Transverse colon (tissue), 4 donors: ENCODE measurements at regions not wholly inside any gene's neighbourhood (a gene's known extent, or its start where the extent isn't known, plus 50 kb on each side); places are given as distances from the start of the nearest gene placed in this dataset.

Source experiments
- DNase-seq: peaks from one replicate; pipeline ENCODE4 v3.0.0-alpha.2; 2019
- H3K27ac ChIP-seq, 4 donors: fragments of 200-600 bp; sonication (generic); 2 replicates each; pipeline ENCODE4 v1.5.1; 2016 to 2018; ENCODE audit warnings: inconsistent platforms in 4 of 4
- H3K27me3 ChIP-seq: fragments of 200-600 bp; sonication (generic); 2 replicates; pipeline ENCODE4 v1.5.1; 2017; ENCODE audit warnings: inconsistent platforms
- H3K36me3 ChIP-seq, 4 donors: fragments of 200-600 bp; sonication (generic); 2 replicates each; pipeline ENCODE4 v1.5.1; 2017 to 2019; ENCODE audit warnings: inconsistent platforms in 4 of 4
- H3K4me1 ChIP-seq, 4 donors: fragments of 200-600 bp; sonication (generic); 2 replicates each; pipeline ENCODE4 v1.5.1; 2017 to 2020; ENCODE audit warnings: inconsistent platforms in 4 of 4
- H3K4me3 ChIP-seq, 4 donors: fragments of 200-600 bp; sonication (generic); 1 replicate in 1 of 4; 2 replicates in 3 of 4; pipeline versions ENCODE4 v1.5.1 to v1.6.1; 2017 to 2019; ENCODE audit warnings: inconsistent platforms in 4 of 4
- H3K9me3 ChIP-seq, 2 donors: fragments of 200-600 bp; sonication (generic); 2 replicates each; pipeline ENCODE4 v1.5.1; 2017 to 2019; ENCODE audit warnings: inconsistent platforms in 2 of 2
- CTCF ChIP-seq, 5 experiments: fragments of 200-600 bp in 3 of 5; fragments of 450-650 bp in 2 of 5; sonication (generic) in 3 of 5; IDR thresholded peaks; 1 replicate in 2 of 5; 2 replicates in 3 of 5; pipeline ENCODE4 v1.5.1; 2016 to 2017; ENCODE audit warnings: antibody characterized with exemption in 5 of 5, inconsistent platforms in 3 of 5, mild to moderate bottlenecking in 2 of 5, moderate library complexity in 1 of 5
- EP300 ChIP-seq: sonication (generic); formaldehyde crosslinking; IDR thresholded peaks from one replicate; pipeline ENCODE4 v1.6.1; 2017; ENCODE audit warnings: antibody characterized with exemption, low read depth
- POLR2A ChIP-seq: fragments of 450-650 bp; IDR thresholded peaks from one replicate; pipeline ENCODE4 v1.6.1; 2016; ENCODE audit warnings: antibody characterized with exemption, mild to moderate bottlenecking, moderate library complexity
- POLR2AphosphoS5 ChIP-seq, 3 donors: sonication (generic); formaldehyde crosslinking; IDR thresholded peaks; one replicate each; pipeline ENCODE4 v1.6.1; 2016; ENCODE audit warnings: antibody characterized with exemption in 3 of 3
- WGBS, 2 donors: methylation state at CpG; one replicate each; pipeline ENCODE4 v1.1.5; 2018; ENCODE audit warnings: low coverage in 1 of 2; 5-methylcytosine and 5-hydroxymethylcytosine counted together
- in situ Hi-C, 4 donors: fragments of 200-750 bp; cut with MboI; loops; one replicate each; pipeline versions ENCODE4 v1.15.0 to v1.15.1; 2017; ENCODE audit warnings: low sequenced_read_pairs in 3 of 4, low pct_ligation_motif_present in 1 of 4, low pct_unique_long_range_greater_than_20kb in 1 of 4
- intact Hi-C: fragments of 100-400 bp; cut with DNase I; formaldehyde crosslinking; loops from one replicate; pipeline ENCODE4 v1.15.1; 2023; ENCODE audit warnings: low total_unique reads

DNA sequence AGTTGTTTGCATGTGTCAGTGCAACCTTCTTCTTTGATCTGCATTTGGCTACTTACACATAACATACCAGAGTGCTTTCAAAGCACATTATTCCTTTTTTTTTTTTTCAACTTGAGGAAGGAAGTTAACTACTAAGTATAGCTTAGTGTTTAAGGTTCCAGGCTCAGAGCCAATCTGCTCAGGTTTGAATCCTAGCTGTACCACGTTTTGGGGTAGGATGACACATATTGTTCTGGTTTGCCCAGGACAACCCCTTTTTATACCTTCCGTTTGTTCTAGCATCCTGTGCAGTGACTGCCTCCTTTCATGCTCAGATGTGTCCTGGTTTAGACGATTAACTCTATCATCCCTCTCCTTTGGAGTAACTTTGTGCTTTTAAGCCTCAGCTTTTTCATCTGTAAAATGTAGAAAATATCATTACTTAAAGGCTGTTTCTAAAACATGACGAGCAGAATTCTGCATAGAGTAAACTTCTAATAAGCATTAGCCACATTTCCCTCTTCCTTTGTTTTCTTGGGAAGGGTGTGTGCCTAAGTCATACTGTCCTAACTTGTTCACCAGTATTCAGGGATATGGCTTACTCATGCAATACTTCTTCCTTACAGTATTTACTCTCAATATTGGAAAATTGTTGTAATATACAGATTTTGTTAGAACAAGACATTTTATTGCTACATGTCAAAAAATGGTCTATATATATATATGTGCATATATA is 281.3 kb downstream of the C4orf33 start:
- 34 to 51% methylated on average over 3 to 4 of the region's 4 CpGs for WGBS, 2 donors
- Histone ChIP-seq H3K4me1 (no peaks in the 10 kb centered on the region), H3K4me3 (no peak overlapping the region), H3K27ac (no peak overlapping the region), H3K27me3 (no peaks in the 10 kb centered on the region), H3K9me3 (no peaks in the 10 kb centered on the region), H3K36me3 (no peaks in the 10 kb centered on the region)
- TF ChIP-seq EP300, result no peak
- TF ChIP-seq POLR2AphosphoS5 (IDR thresholded peaks at IDR 0.05), result no peak
- no peak for TF ChIP-seq CTCF (IDR thresholded peaks at IDR 0.05)
- TF ChIP-seq POLR2A, result no peak
- intact Hi-C loops (loop anchor here (1.0 kb wide), 1 partner anchor 35 kb away; no protein-coding TSS in a partner anchor), in situ Hi-C loops (no loop called here)
- DNase-seq, result no peak

- Histone ChIP-seq H3K27me3 (no peaks in the 10 kb centered on the region), H3K4me3 (no peak overlapping the region), H3K9me3 (no peaks in the 10 kb centered on the region), H3K36me3 (no peaks in the 10 kb centered on the region), H3K4me1 (no peaks in the 10 kb centered on the region), H3K27ac (no peak overlapping the region)
- no peak for DNase-seq
- intact Hi-C loops (no loop called here), in situ Hi-C loops (no loop called here)
- 40% methylated on average over 3 of the region's 3 CpGs for WGBS, 2 donors
- TF ChIP-seq POLR2A (no peak), EP300 (no peak), CTCF (IDR thresholded peaks at IDR 0.05) (no peak), POLR2AphosphoS5 (IDR thresholded peaks at IDR 0.05) (no peak)
These were observed 282.4 kb downstream of the C4orf33 start for GRCh38 chr4:129378364-129378763.

- WGBS, 2 donors, result 66 to 79% methylated on average over 2 of the region's 2 CpGs
- Histone ChIP-seq H3K27me3 (no peaks in the 10 kb centered on the region), H3K9me3 (no peaks in the 10 kb centered on the region), H3K27ac (no peak overlapping the region), H3K36me3 (no peaks in the 10 kb centered on the region), H3K4me3 (no peak overlapping the region), H3K4me1 (no peaks in the 10 kb centered on the region)
- TF ChIP-seq EP300 (no peak), POLR2AphosphoS5 (IDR thresholded peaks at IDR 0.05) (no peak), CTCF (IDR thresholded peaks at IDR 0.05) (no peak), POLR2A (no peak)
- DNase-seq, result no peak
- in situ Hi-C loops (no loop called here), intact Hi-C loops (no loop called here)
These were observed 283.5 kb downstream of the C4orf33 start for GRCh38 chr4:129379429-129379828.

GRCh38 chr4:129384974-129385373 is 289.0 kb downstream of the C4orf33 start:
- H3K4me1 ChIP-seq, result no peaks in the 10 kb centered on the region
- DNase-seq, result no peak
- no peaks in the 10 kb centered on the region for H3K27me3 ChIP-seq
- 57 to 67% methylated on average over 1 of the region's 1 CpG for WGBS, 2 donors
- intact Hi-C loops, result no loop called here
- H3K27ac ChIP-seq, result no peak overlapping the region
- in situ Hi-C loops, result no loop called here
- TF ChIP-seq CTCF (IDR thresholded peaks at IDR 0.05), result no peak
- no peak overlapping the region for H3K4me3 ChIP-seq
- H3K36me3 ChIP-seq, result no peaks in the 10 kb centered on the region
- no peaks in the 10 kb centered on the region for H3K9me3 ChIP-seq
